ENCODE measurements at regions not wholly inside any gene's neighbourhood (a gene's known extent, or its start where the extent isn't known, plus 50 kb on each side); places are given as distances from the start of the nearest gene placed in this dataset.

DNA sequence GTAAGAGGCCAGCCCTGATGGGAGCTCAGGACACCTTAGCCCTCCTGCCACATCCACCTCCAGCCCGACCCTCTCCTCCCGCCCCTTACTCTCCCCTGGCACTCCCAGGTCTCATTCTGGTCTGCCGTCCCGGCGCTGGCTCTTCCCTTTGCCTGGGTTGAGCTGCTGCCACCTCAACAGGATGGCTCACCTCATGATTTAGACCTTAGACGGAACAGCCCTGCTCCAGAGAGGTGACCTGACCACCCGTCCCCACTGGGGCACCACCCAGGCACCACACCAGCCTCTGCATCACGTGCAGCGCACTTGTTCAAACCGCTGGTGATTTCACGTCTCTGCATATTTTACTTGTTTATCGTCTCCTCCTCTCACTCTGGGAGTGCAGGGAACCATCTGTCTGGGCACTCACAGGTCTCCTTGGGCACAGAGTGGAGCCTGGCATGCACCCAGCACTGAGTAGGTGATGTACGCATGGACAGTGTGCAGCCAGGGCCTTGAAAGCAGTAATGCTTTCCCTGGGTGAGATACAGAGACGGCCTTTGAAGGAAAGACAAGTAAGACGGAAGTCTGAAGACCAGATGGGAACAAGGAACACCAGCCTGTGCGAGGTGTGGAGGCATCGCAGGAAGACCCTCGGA lies 183.1 kb downstream of the KATNAL1 start:
- TF ChIP-seq GATA2 (IDR thresholded peaks at IDR 0.05; ENCODE audit: low read depth, low read length) (no peak), GATA3 (IDR thresholded peaks at IDR 0.05; ENCODE audit: low read depth, low read length) (no peak)
